Astrocyte of the hippocampus (primary cell): ENCODE measurements at regions not wholly inside any gene's neighbourhood (a gene's known extent, or its start where the extent isn't known, plus 50 kb on each side); places are given as distances from the start of the nearest gene placed in this dataset.
A peak's percentile ranks its signal among the peaks of the same experiment; 100 is the strongest.
"Not testable (repeated sequence)": the region's sequence is repeated elsewhere in the genome, so short reads cannot be mapped to it uniquely, and the experiment has no call there.

Experiments used
- DNase-seq: peaks from one replicate; pipeline ENCODE4 v3.0.0; 2011; ENCODE audit warnings: low read depth, low spot score

- DNase-seq, result no peak
Measured at GRCh38 chr9:31848505-31849285, 535.7 kb upstream of the ACO1 start.

GRCh38 chr9:31854187-31854586 is 530.3 kb upstream of the ACO1 start:
- DNase-seq, result no peak

GRCh38 chr9:31868830-31869229 is 515.6 kb upstream of the ACO1 start:
- no peak for DNase-seq

- DNase-seq, result no peak
Measured at GRCh38 chr9:31870276-31870675, 514.2 kb upstream of the ACO1 start.

GRCh38 chr9:31873722-31874121 is 510.7 kb upstream of the ACO1 start:
- no peak for DNase-seq

- DNase-seq, result no peak
Measured at GRCh38 chr9:31894008-31894407, 490.4 kb upstream of the ACO1 start.

- DNase-seq, result peak; percentile 7
Measured at GRCh38 chr9:31908158-31908890, 476.1 kb upstream of the ACO1 start.

GRCh38 chr9:31908891-31909480 is 475.5 kb upstream of the ACO1 start:
- no peak for DNase-seq

GRCh38 chr9:31912636-31913035 is 471.8 kb upstream of the ACO1 start:
- no peak for DNase-seq

- no peak for DNase-seq
Measured at GRCh38 chr9:31916591-31917241, 467.7 kb upstream of the ACO1 start.

GRCh38 chr9:31937737-31938136 is 446.7 kb upstream of the ACO1 start:
- DNase-seq, result not testable (repeated sequence)

- no peak for DNase-seq
Measured at GRCh38 chr9:31950756-31951155, 433.7 kb upstream of the ACO1 start.

- no peak for DNase-seq
Measured at GRCh38 chr9:31958572-31958971, 425.9 kb upstream of the ACO1 start.

- no peak for DNase-seq
Measured at GRCh38 chr9:31969552-31969951, 414.9 kb upstream of the ACO1 start.

GRCh38 chr9:31983895-31984294 is 400.5 kb upstream of the ACO1 start:
- DNase-seq, result no peak

GRCh38 chr9:31996331-31996730 is 388.1 kb upstream of the ACO1 start:
- no peak for DNase-seq

- DNase-seq, result no peak
Measured at GRCh38 chr9:32004431-32005076, 379.9 kb upstream of the ACO1 start.

- no peak for DNase-seq
Measured at GRCh38 chr9:32010322-32010721, 374.1 kb upstream of the ACO1 start.

GRCh38 chr9:32011049-32011448 is 373.4 kb upstream of the ACO1 start:
- no peak for DNase-seq

- DNase-seq, result no peak
Measured at GRCh38 chr9:32015795-32016194, 368.6 kb upstream of the ACO1 start.

GRCh38 chr9:32045513-32045912 is 338.9 kb upstream of the ACO1 start:
- no peak for DNase-seq

- DNase-seq, result no peak
Measured at GRCh38 chr9:32067261-32067660, 317.2 kb upstream of the ACO1 start.
